D721Med (cell line): ENCODE measurements at regions not wholly inside any gene's neighbourhood (a gene's known extent, or its start where the extent isn't known, plus 50 kb on each side); places are given as distances from the start of the nearest gene placed in this dataset.

ENCODE experiments used
- DNase-seq: peaks from one replicate; pipeline ENCODE4 v3.0.0; 2011; ENCODE audit warnings: low spot score; ENCODE audit not compliant: insufficient read length
- FAIRE-seq: peaks from 2 replicates; lab custom pipeline; 2011; peaks lifted over from hg19 to GRCh38; lab: Jason Lieb, UNC
- CTCF ChIP-seq: IDR thresholded peaks from 2 replicates; pipeline ENCODE4 v1.5.1; 2012; ENCODE audit warnings: mild to moderate bottlenecking, control low read depth; ENCODE audit not compliant: insufficient read depth; ENCODE audit errors: missing control alignments

- no peak for TF ChIP-seq CTCF
- DNase-seq (no peak), FAIRE-seq (no peak)
Observed at GRCh38 chr7:68730194-68730593, 868.1 kb upstream of the AUTS2 start.

GRCh38 chr7:68730964-68731363 lies 867.3 kb upstream of the AUTS2 start:
- DNase-seq, result no peak
- no peak for TF ChIP-seq CTCF
- no peak for FAIRE-seq

DNA sequence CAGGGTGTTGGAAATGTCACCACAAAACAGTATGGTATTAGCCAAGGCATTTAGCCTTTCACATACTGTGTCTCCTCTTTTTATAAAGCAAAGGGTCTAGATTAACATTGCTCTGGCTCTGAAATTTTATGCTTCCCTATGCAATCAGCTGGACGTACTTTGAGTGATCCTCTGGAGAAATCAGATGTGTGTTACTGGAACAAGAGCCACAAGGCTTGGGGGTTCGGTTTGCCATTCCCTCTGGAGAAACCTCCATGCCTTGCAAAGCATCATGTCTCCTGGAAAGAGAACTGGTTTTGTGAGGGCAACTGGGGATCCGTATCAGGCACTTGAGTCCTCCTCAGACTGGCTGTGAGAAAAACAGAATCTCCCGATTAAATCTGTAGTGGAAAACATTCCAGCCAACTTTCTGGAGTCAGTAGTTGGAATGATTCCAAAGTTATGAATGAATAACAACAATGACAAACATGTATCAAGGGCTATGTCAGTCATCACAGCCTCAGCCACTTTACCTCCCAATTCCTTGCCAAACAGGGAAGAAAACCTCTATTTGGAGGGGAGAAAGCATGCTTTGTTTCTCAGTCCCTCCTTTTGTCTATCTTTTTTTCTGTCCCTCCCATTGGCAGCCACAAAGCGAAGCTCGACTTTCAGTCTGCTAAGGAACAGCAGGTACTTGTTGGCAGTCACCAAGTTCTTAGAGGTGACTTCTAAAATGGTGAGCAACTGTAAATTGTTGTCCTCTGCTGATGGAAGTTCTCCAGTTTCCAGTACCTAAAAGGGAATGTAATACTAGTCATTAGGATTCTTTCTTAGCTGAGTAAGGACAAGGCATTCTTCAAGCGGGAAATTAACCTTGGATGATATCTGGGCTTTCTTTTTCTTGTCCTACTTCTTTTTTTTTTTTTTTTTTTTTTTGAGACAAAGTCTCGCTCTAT lies 864.8 kb upstream of the AUTS2 start:
- TF ChIP-seq CTCF, result no peak
- FAIRE-seq (no peak), DNase-seq (no peak)

DNA sequence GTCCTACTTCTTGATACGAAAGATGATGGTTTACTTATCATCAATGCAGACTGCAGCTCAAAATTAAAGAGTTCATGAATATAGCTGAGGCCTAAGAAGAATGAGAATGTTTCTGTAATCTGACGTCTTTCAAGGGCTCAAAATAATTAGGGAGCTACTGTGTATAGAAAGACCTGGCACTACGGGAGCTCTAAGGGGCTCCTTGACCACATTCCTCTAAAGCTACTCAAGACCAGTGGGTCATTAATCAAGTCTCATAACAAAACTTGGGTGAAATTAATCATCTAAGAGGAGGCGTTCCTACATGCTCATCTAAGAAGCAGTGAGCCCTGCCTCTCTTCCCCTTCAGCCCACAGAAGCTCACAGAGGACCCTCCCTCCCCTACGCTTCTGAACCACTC lies 863.8 kb upstream of the AUTS2 start:
- no peak for DNase-seq
- no peak for TF ChIP-seq CTCF
- no peak for FAIRE-seq

GRCh38 chr7:68739306-68739705 lies 859.0 kb upstream of the AUTS2 start:
- FAIRE-seq (no peak), DNase-seq (no peak)
- TF ChIP-seq CTCF, result no peak

GRCh38 chr7:68744036-68744435 lies 854.2 kb upstream of the AUTS2 start:
- FAIRE-seq (peak; percentile 61), DNase-seq (peak; percentile 32)
- no peak for TF ChIP-seq CTCF
